A673 (cell line): ENCODE measurements at regions not wholly inside any gene's neighbourhood (a gene's known extent, or its start where the extent isn't known, plus 50 kb on each side); places are given as distances from the start of the nearest gene placed in this dataset.

Experiments
- BruUV-seq: library from RNA; stranded (reverse); fragments of 400-500 nt; replicated peaks from 2 replicates; lab custom pipeline; 2021; lab: Mats Ljungman, UMichigan
- CTCF ChIA-PET: fragments of 300-600 bp; sonication (Branson Sonifier 250); formaldehyde crosslinking; loops from one replicate; lab custom pipeline; 2022; ENCODE audit warnings: antibody characterized with exemption; lab: Charles Lee
- POLR2A ChIA-PET: fragments of 300-600 bp; sonication (Branson Sonifier 250); formaldehyde crosslinking; loops from one replicate; lab custom pipeline; 2022; ENCODE audit warnings: antibody characterized with exemption; ENCODE audit not compliant: low non-redundant PET; lab: Charles Lee
- DNase-seq: peaks from one replicate; pipeline ENCODE4 v3.0.0-alpha.2; 2015; ENCODE audit warnings: low spot score
- H3K27ac ChIP-seq: fragments of 200-600 bp; sonication (generic); 2 replicates; pipeline ENCODE4 v1.5.1; 2016; ENCODE audit warnings: mixed run types, low read depth, mild to moderate bottlenecking, mixed read lengths, antibody characterized with exemption, low read length; ENCODE audit not compliant: poor library complexity, severe bottlenecking
- H3K27me3 ChIP-seq: fragments of 200-600 bp; sonication (generic); replicated peaks from 2 replicates; pipeline ENCODE4 v1.6.1; 2017; ENCODE audit warnings: mixed run types, low read depth, mild to moderate bottlenecking, mixed read lengths, antibody characterized with exemption, low read length; ENCODE audit not compliant: insufficient read depth, poor library complexity
- H3K36me3 ChIP-seq: fragments of 200-600 bp; sonication (generic); 2 replicates; pipeline ENCODE4 v1.6.1; 2016; ENCODE audit warnings: mixed run types, mild to moderate bottlenecking, mixed read lengths, antibody characterized with exemption, low read length; ENCODE audit not compliant: insufficient read depth, poor library complexity, severe bottlenecking
- H3K4me1 ChIP-seq: fragments of 200-600 bp; sonication (generic); 2 replicates; pipeline ENCODE4 v1.6.1; 2017; ENCODE audit warnings: mixed run types, mild to moderate bottlenecking, mixed read lengths, antibody characterized with exemption, low read length; ENCODE audit not compliant: insufficient read depth, poor library complexity, severe bottlenecking
- H3K4me3 ChIP-seq: fragments of 200-600 bp; sonication (generic); 2 replicates; pipeline ENCODE4 v1.5.1; 2016; ENCODE audit warnings: low read depth, mixed run types, mild to moderate bottlenecking, mixed read lengths, low read length; ENCODE audit not compliant: poor library complexity, severe bottlenecking
- H3K9me3 ChIP-seq: fragments of 200-600 bp; sonication (generic); 2 replicates; pipeline ENCODE4 v1.6.1; 2016; ENCODE audit warnings: mixed run types, low read depth, mild to moderate bottlenecking, mixed read lengths, antibody characterized with exemption, low read length; ENCODE audit not compliant: poor library complexity, severe bottlenecking
- CTCF ChIP-seq: fragments of 300-800, 200-600 bp; sonication (generic); conservative IDR thresholded peaks from 2 replicates; pipeline ENCODE4 v1.5.1; 2017; ENCODE audit warnings: low read depth, mild to moderate bottlenecking, antibody characterized with exemption, low read length, moderate library complexity, mixed read lengths
- EZH2 ChIP-seq: fragments of 200-600 bp; sonication (generic); IDR thresholded peaks from 2 replicates; pipeline ENCODE4 v1.6.1; 2017; ENCODE audit warnings: borderline replicate concordance, low read depth, mild to moderate bottlenecking, mixed read lengths, antibody characterized with exemption, low read length; ENCODE audit not compliant: poor library complexity, severe bottlenecking
- intact Hi-C: fragments of 100-400 bp; cut with micrococcal nuclease; formaldehyde crosslinking; loops from one replicate; pipeline ENCODE4 v1.10.0; 2022; ENCODE audit not compliant: unreplicated experiment

GRCh38 chrX:115449742-115450141, 111.2 kb upstream of the PLS3 start:
- no peak for TF ChIP-seq EZH2
- TF ChIP-seq CTCF = no peak
- peaks cover 3% of the 10 kb centered on the region for H3K27me3 ChIP-seq
- POLR2A ChIA-PET = no interaction called here
- H3K4me1 ChIP-seq = no peaks in the 10 kb centered on the region
- no peak overlapping the region for H3K4me3 ChIP-seq
- H3K9me3 ChIP-seq = no peaks in the 10 kb centered on the region
- intact Hi-C loops = no loop called here
- DNase-seq = no peak
- no peak overlapping the region for H3K27ac ChIP-seq
- H3K36me3 ChIP-seq = no peaks in the 10 kb centered on the region
- CTCF ChIA-PET = no interaction called here
- no TSS peak for BruUV-seq

GRCh38 chrX:115452251-115452650, 108.7 kb upstream of the PLS3 start:
- no peaks in the 10 kb centered on the region for H3K9me3 ChIP-seq
- no peaks in the 10 kb centered on the region for H3K4me1 ChIP-seq
- H3K4me3 ChIP-seq = no peak overlapping the region
- no peaks in the 10 kb centered on the region for H3K36me3 ChIP-seq
- no peak overlapping the region for H3K27ac ChIP-seq
- TF ChIP-seq CTCF (no peak), EZH2 (no peak)
- intact Hi-C loops = no loop called here
- DNase-seq = no peak
- ChIA-PET CTCF (no interaction called here), POLR2A (no interaction called here)
- H3K27me3 ChIP-seq = peaks cover 7% of the 10 kb centered on the region
- BruUV-seq = no TSS peak

GRCh38 chrX:115459883-115460880, 100.8 kb upstream of the PLS3 start:
- Histone ChIP-seq H3K27me3 (peaks cover 23% of the 10 kb centered on the region), H3K36me3 (no peaks in the 10 kb centered on the region), H3K9me3 (no peaks in the 10 kb centered on the region), H3K4me3 (no peak overlapping the region), H3K4me1 (no peaks in the 10 kb centered on the region), H3K27ac (no peak overlapping the region)
- POLR2A ChIA-PET = no interaction called here
- TF ChIP-seq EZH2 (no peak), CTCF (no peak)
- CTCF ChIA-PET = no interaction called here
- no peak for DNase-seq
- BruUV-seq = no TSS peak
- intact Hi-C loops = no loop called here
